Right lobe of liver (tissue), 4 donors: ENCODE measurements at regions not wholly inside any gene's neighbourhood (a gene's known extent, or its start where the extent isn't known, plus 50 kb on each side); places are given as distances from the start of the nearest gene placed in this dataset.

Experiments
- CTCF ChIP-seq, 4 donors: fragments of 200-600 bp in 3 of 4; fragments of 450-650 bp in 1 of 4; IDR thresholded peaks; one replicate each; pipeline versions ENCODE4 v1.5.1 to v1.8.0; 2016 to 2022; ENCODE audit warnings: antibody characterized with exemption in 4 of 4, mild to moderate bottlenecking in 2 of 4
- POLR2A ChIP-seq: fragments of 450-650 bp; IDR thresholded peaks from one replicate; pipeline ENCODE4 v1.6.1; 2017; ENCODE audit warnings: antibody characterized with exemption, mild to moderate bottlenecking
- donor health status: DM: no; HTN: no; CAD: no.
- donor health status: DM: no; HTN: no; CAD: no.
- donor health status: DM: no; HTN: yes; CAD: no.

DNA sequence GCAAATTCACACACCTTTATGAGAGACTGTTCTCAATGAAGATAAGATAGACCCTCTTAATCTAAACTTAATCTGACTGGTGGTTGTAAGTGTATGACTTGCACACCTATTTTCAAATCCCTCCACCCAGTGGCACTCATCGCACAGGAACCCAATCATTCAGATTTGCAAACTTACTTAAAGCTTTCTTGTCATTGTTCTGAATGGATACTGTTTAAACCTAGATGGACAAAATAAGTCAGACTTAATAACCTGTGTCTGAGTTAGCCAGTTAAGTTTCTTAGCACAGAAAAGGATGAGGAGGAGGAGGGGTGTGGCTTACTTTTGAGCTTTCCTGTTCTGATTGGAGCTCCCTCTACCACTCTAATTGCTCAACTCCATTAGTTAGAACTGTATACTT is 252.4 kb upstream of the CCNH start:
- TF ChIP-seq CTCF (IDR thresholded peaks at IDR 0.05), result no peak
- no peak for TF ChIP-seq POLR2A
